HCT116 (cell line): ENCODE measurements at regions not wholly inside any gene's neighbourhood (a gene's known extent, or its start where the extent isn't known, plus 50 kb on each side); places are given as distances from the start of the nearest gene placed in this dataset.

Experiments
- CEBPB ChIP-seq: IDR thresholded peaks from 2 replicates; pipeline ENCODE4 v1.6.1; 2012; ENCODE audit warnings: low read depth
- EZH2phosphoT487 ChIP-seq: fragments of 200-600 bp; IDR thresholded peaks from 2 replicates; pipeline ENCODE4 v1.6.1; 2018; ENCODE audit warnings: antibody characterized with exemption, borderline replicate concordance
- POLR2AphosphoS5 ChIP-seq: IDR thresholded peaks from 2 replicates; pipeline ENCODE4 v1.6.1; 2011; ENCODE audit warnings: mild to moderate bottlenecking, low read depth, low read length, moderate library complexity
- RAD21 ChIP-seq: IDR thresholded peaks from 2 replicates; pipeline ENCODE4 v1.6.1; 2012; ENCODE audit warnings: low read depth, mild to moderate bottlenecking
- SP1 ChIP-seq: IDR thresholded peaks from 2 replicates; pipeline ENCODE4 v1.6.1; 2012; ENCODE audit warnings: low read depth
- TF ChIP-seq, protein P1 (sequence below): IDR thresholded peaks from 2 replicates; pipeline ENCODE4 v1.6.1; 2012; ENCODE audit warnings: low read depth
- TF ChIP-seq, protein P2 (sequence below), 3 experiments: fragments of 200-600 bp in 1 of 3; sonication (generic) in 1 of 3; IDR thresholded peaks in 2 of 3; conservative IDR thresholded peaks in 1 of 3; 2 replicates each; pipeline ENCODE4 v1.5.1; 2012 to 2017; ENCODE audit warnings: low read depth in 2 of 3, low read length in 2 of 3, antibody characterized with exemption in 1 of 3, borderline replicate concordance in 1 of 3, control low read depth in 1 of 3, mild to moderate bottlenecking in 1 of 3, mixed read lengths in 1 of 3, mixed run types in 1 of 3, moderate library complexity in 1 of 3; ENCODE audit not compliant: insufficient read depth in 1 of 3

DNA sequence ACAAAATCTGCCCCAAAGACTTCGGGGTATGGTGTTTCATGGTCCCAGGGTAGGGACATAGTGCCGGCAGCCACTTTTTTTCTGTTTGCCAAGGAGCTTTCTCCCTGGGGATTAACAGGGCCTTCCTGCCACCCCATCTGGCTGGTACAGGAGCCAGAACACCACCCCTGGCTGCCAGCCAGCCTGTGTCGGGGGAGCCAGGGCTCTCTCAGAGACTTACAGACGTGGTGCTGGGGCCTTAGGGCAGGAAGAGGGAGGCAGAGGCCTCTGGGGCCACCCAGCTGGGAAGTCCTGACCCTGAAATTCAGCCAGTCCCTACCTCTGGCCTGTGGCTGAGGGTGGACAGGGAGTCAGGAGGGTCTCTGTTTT is 52.4 kb upstream of the CDON start:
- TF ChIP-seq, protein P1, sequence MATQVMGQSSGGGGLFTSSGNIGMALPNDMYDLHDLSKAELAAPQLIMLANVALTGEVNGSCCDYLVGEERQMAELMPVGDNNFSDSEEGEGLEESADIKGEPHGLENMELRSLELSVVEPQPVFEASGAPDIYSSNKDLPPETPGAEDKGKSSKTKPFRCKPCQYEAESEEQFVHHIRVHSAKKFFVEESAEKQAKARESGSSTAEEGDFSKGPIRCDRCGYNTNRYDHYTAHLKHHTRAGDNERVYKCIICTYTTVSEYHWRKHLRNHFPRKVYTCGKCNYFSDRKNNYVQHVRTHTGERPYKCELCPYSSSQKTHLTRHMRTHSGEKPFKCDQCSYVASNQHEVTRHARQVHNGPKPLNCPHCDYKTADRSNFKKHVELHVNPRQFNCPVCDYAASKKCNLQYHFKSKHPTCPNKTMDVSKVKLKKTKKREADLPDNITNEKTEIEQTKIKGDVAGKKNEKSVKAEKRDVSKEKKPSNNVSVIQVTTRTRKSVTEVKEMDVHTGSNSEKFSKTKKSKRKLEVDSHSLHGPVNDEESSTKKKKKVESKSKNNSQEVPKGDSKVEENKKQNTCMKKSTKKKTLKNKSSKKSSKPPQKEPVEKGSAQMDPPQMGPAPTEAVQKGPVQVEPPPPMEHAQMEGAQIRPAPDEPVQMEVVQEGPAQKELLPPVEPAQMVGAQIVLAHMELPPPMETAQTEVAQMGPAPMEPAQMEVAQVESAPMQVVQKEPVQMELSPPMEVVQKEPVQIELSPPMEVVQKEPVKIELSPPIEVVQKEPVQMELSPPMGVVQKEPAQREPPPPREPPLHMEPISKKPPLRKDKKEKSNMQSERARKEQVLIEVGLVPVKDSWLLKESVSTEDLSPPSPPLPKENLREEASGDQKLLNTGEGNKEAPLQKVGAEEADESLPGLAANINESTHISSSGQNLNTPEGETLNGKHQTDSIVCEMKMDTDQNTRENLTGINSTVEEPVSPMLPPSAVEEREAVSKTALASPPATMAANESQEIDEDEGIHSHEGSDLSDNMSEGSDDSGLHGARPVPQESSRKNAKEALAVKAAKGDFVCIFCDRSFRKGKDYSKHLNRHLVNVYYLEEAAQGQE, result no peak
- TF ChIP-seq RAD21 (no peak), SP1 (no peak), EZH2phosphoT487 (no peak), CEBPB (no peak), POLR2AphosphoS5 (no peak)
- TF ChIP-seq, protein P2, sequence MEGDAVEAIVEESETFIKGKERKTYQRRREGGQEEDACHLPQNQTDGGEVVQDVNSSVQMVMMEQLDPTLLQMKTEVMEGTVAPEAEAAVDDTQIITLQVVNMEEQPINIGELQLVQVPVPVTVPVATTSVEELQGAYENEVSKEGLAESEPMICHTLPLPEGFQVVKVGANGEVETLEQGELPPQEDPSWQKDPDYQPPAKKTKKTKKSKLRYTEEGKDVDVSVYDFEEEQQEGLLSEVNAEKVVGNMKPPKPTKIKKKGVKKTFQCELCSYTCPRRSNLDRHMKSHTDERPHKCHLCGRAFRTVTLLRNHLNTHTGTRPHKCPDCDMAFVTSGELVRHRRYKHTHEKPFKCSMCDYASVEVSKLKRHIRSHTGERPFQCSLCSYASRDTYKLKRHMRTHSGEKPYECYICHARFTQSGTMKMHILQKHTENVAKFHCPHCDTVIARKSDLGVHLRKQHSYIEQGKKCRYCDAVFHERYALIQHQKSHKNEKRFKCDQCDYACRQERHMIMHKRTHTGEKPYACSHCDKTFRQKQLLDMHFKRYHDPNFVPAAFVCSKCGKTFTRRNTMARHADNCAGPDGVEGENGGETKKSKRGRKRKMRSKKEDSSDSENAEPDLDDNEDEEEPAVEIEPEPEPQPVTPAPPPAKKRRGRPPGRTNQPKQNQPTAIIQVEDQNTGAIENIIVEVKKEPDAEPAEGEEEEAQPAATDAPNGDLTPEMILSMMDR (IDR thresholded peaks at IDR 0.05 in 2 of 3, conservative IDR thresholded peaks at IDR 0.05 in 1 of 3; ENCODE audit: borderline replicate concordance in 1 of 3, insufficient read depth in 1 of 3, low read depth in 2 of 3, low read length in 2 of 3), result no peak
